H9 (cell line): ENCODE measurements at regions not wholly inside any gene's neighbourhood (a gene's known extent, or its start where the extent isn't known, plus 50 kb on each side); places are given as distances from the start of the nearest gene placed in this dataset.

Experiments
- DNase-seq: peaks from one replicate; pipeline ENCODE4 v3.0.0-alpha.2; 2017
- H2AFZ ChIP-seq: one replicate; pipeline ENCODE4 v1.6.1; 2013; ENCODE audit warnings: mild to moderate bottlenecking, low read length, control low read depth, moderate library complexity
- H2AK5ac ChIP-seq: 2 replicates; pipeline ENCODE4 v1.6.1; 2013; ENCODE audit warnings: low read length, control low read depth, mixed read lengths; ENCODE audit not compliant: insufficient read length
- H2BK120ac ChIP-seq: one replicate; pipeline ENCODE4 v1.6.1; 2013; ENCODE audit warnings: low read depth, mild to moderate bottlenecking, low read length, control low read depth, inconsistent platforms; ENCODE audit not compliant: poor library complexity, severe bottlenecking
- H2BK12ac ChIP-seq: 2 replicates; pipeline ENCODE4 v1.6.1; 2013; ENCODE audit warnings: low read length, control low read depth, mixed read lengths, low read depth; ENCODE audit not compliant: insufficient read length
- H2BK15ac ChIP-seq: 2 replicates; pipeline ENCODE4 v1.6.1; 2013; ENCODE audit warnings: low read depth, low read length, control low read depth
- H2BK20ac ChIP-seq: one replicate; pipeline ENCODE4 v1.6.1; 2013; ENCODE audit warnings: low read depth, mild to moderate bottlenecking, low read length, control low read depth, inconsistent platforms; ENCODE audit not compliant: poor library complexity, severe bottlenecking
- H2BK5ac ChIP-seq: 2 replicates; pipeline ENCODE4 v1.6.1; 2013; ENCODE audit warnings: low read length, control low read depth, mixed read lengths; ENCODE audit not compliant: insufficient read length
- H3K14ac ChIP-seq: 2 replicates; pipeline ENCODE4 v1.6.1; 2013; ENCODE audit warnings: low read length, control low read depth; ENCODE audit not compliant: insufficient read depth
- H3K18ac ChIP-seq: 2 replicates; pipeline ENCODE4 v1.6.1; 2013; ENCODE audit warnings: low read depth, mild to moderate bottlenecking, mixed read lengths, low read length, control low read depth; ENCODE audit not compliant: insufficient read length
- H3K23ac ChIP-seq: 2 replicates; pipeline ENCODE4 v1.6.1; 2013; ENCODE audit warnings: low read length, control low read depth, mixed read lengths, low read depth; ENCODE audit not compliant: insufficient read length
- H3K23me2 ChIP-seq: 2 replicates; pipeline ENCODE4 v1.6.1; 2013; ENCODE audit warnings: low read depth, mild to moderate bottlenecking, mixed read lengths, low read length, control low read depth; ENCODE audit not compliant: insufficient read length, poor library complexity, severe bottlenecking
- H3K27ac ChIP-seq: 2 replicates; pipeline ENCODE4 v1.5.1; 2013; ENCODE audit warnings: low read length, control low read depth, mixed read lengths, low read depth; ENCODE audit not compliant: insufficient read length
- H3K27me3 ChIP-seq: 2 replicates; pipeline ENCODE4 v1.6.1; 2013; ENCODE audit warnings: low read length, control low read depth, inconsistent platforms; ENCODE audit not compliant: insufficient read depth
- H3K4ac ChIP-seq: 2 replicates; pipeline ENCODE4 v1.6.1; 2013; ENCODE audit warnings: low read depth, mild to moderate bottlenecking, control low read depth, inconsistent platforms, low read length, moderate library complexity
- H3K4me1 ChIP-seq: 2 replicates; pipeline ENCODE4 v1.6.1; 2013; ENCODE audit warnings: low read length, control low read depth, inconsistent platforms; ENCODE audit not compliant: insufficient read depth
- H3K4me2 ChIP-seq: 2 replicates; pipeline ENCODE4 v1.6.1; 2013; ENCODE audit warnings: low read length, control low read depth, mixed read lengths; ENCODE audit not compliant: insufficient read length, insufficient read depth
- H3K56ac ChIP-seq: 2 replicates; pipeline ENCODE4 v1.6.1; 2013; ENCODE audit warnings: low read depth, mild to moderate bottlenecking, mixed read lengths, low read length, control low read depth; ENCODE audit not compliant: insufficient read length
- H3K79me1 ChIP-seq: 2 replicates; pipeline ENCODE4 v1.6.1; 2013; ENCODE audit warnings: low read depth, mild to moderate bottlenecking, moderate library complexity, low read length, control low read depth, inconsistent platforms; ENCODE audit not compliant: insufficient read depth, poor library complexity, severe bottlenecking
- H3K79me2 ChIP-seq: 2 replicates; pipeline ENCODE4 v1.6.1; 2013; ENCODE audit warnings: low read length, control low read depth, inconsistent platforms; ENCODE audit not compliant: insufficient read depth
- H3K9ac ChIP-seq: 2 replicates; pipeline ENCODE4 v1.6.1; 2013; ENCODE audit warnings: low read length, control low read depth, mixed read lengths; ENCODE audit not compliant: insufficient read length; ENCODE audit errors: extremely low read depth
- H3K9me3 ChIP-seq: one replicate; pipeline ENCODE4 v1.6.1; 2013; ENCODE audit warnings: low read depth, low read length, inconsistent platforms; ENCODE audit not compliant: control insufficient read depth
- H3T11ph ChIP-seq: one replicate; pipeline ENCODE4 v1.6.1; 2013; ENCODE audit warnings: mild to moderate bottlenecking, low read length, control low read depth, inconsistent platforms
- H4K20me1 ChIP-seq: one replicate; pipeline ENCODE4 v1.6.1; 2013; ENCODE audit not compliant: control insufficient read depth, insufficient read length, insufficient read depth
- H4K5ac ChIP-seq: 2 replicates; pipeline ENCODE4 v1.6.1; 2013; ENCODE audit warnings: low read depth, mild to moderate bottlenecking, mixed read lengths, low read length, control low read depth; ENCODE audit not compliant: insufficient read length
- H4K8ac ChIP-seq: replicated peaks from 2 replicates; pipeline ENCODE4 v1.6.1; 2013; ENCODE audit warnings: low read length, control low read depth, mixed read lengths, low read depth; ENCODE audit not compliant: insufficient read length
- H4K91ac ChIP-seq: 2 replicates; pipeline ENCODE4 v1.6.1; 2013; ENCODE audit warnings: low read depth, mild to moderate bottlenecking, moderate library complexity, mixed read lengths, low read length, control low read depth; ENCODE audit not compliant: insufficient read length
- H3K27ac Mint-ChIP-seq, 3 experiments: 2 replicates in 2 of 3; 3 replicates in 1 of 3; pipeline ENCODE4 v1.8.0; 2020 to 2021; ENCODE audit warnings: mixed read lengths in 3 of 3, mild to moderate bottlenecking in 1 of 3, moderate library complexity in 1 of 3
- H3K27me3 Mint-ChIP-seq: 2 replicates; pipeline ENCODE4 v1.8.0; 2021; ENCODE audit warnings: low read depth, mild to moderate bottlenecking, moderate library complexity, mixed read lengths
- H3K36me3 Mint-ChIP-seq, 3 experiments: 2 replicates in 2 of 3; 3 replicates in 1 of 3; pipeline ENCODE4 v1.8.0; 2020 to 2021; ENCODE audit warnings: low read depth in 3 of 3, mixed read lengths in 3 of 3; ENCODE audit not compliant: insufficient read depth in 1 of 3
- H3K4me1 Mint-ChIP-seq, 2 experiments: 2 replicates each; pipeline ENCODE4 v1.8.0; 2020; ENCODE audit warnings: mixed read lengths in 2 of 2
- H3K4me3 Mint-ChIP-seq, 2 experiments: 2 replicates in 1 of 2; 3 replicates in 1 of 2; pipeline ENCODE4 v1.8.0; 2020 to 2021; ENCODE audit warnings: mild to moderate bottlenecking in 2 of 2, mixed read lengths in 2 of 2, moderate library complexity in 1 of 2
- H3K9me3 Mint-ChIP-seq, 2 experiments: 2 replicates in 1 of 2; 3 replicates in 1 of 2; pipeline ENCODE4 v1.8.0; 2020; ENCODE audit warnings: mild to moderate bottlenecking in 2 of 2, mixed read lengths in 2 of 2, moderate library complexity in 1 of 2
- CTCF ChIP-seq: fragments of 200-600 bp; sonication (generic); conservative IDR thresholded peaks from 3 replicates; pipeline ENCODE4 v1.8.0; 2021; ENCODE audit warnings: antibody characterized with exemption, mild to moderate bottlenecking
- WGBS: extraction: QIAGEN DNeasy Blood & Tissue Kit; methylation state at CpG from one replicate; pipeline ENCODE4 v1.1.7; 2013; ENCODE audit warnings: missing lambda C conversion rate, low lambda C conversion rate, mixed read lengths; ENCODE audit not compliant: insufficient read length; ENCODE audit errors: extremely low coverage; 5-methylcytosine and 5-hydroxymethylcytosine counted together

GRCh38 chr2:198917926-198918720 is 539.6 kb downstream of the SATB2 start:
- Mint-ChIP-seq H3K27me3 (no peaks in the 10 kb centered on the region), H3K36me3 (peaks cover 0 to 4% (median 2%) of the 10 kb centered on the region in 3 experiments; a peak in 2 of 7 replicates), H3K4me1 (no peaks in the 10 kb centered on the region), H3K9me3 (peaks cover 0 to 8% of the 10 kb centered on the region in 2 experiments; a peak in 1 of 5 replicates), H3K27ac (no peak overlapping the region; a peak in 1 of 7 replicates), H3K4me3 (no peak overlapping the region)
- H2BK12ac ChIP-seq, result no peak overlapping the region
- WGBS, result no CpG with 5 or more reads among the region's 3 CpGs
- no peak overlapping the region for H4K8ac ChIP-seq
- H3K27ac ChIP-seq, result no peak overlapping the region
- H3K4me2 ChIP-seq, result no peak overlapping the region
- H3K4ac ChIP-seq, result no peak overlapping the region
- H3K27me3 ChIP-seq, result no peaks in the 10 kb centered on the region
- H3K18ac ChIP-seq, result no peak overlapping the region
- no peak overlapping the region for H4K91ac ChIP-seq
- no peaks in the 10 kb centered on the region for H4K20me1 ChIP-seq
- H2AK5ac ChIP-seq, result no peak overlapping the region
- H3K4me1 ChIP-seq, result no peaks in the 10 kb centered on the region
- no peak overlapping the region for H3K14ac ChIP-seq
- H3K23ac ChIP-seq, result no peak overlapping the region
- H3T11ph ChIP-seq, result no peak overlapping the region
- H2BK120ac ChIP-seq, result no peak overlapping the region
- H3K23me2 ChIP-seq, result no peaks in the 10 kb centered on the region
- no peak for DNase-seq
- H2BK5ac ChIP-seq, result no peak overlapping the region
- H3K79me1 ChIP-seq, result no peaks in the 10 kb centered on the region
- no peak for TF ChIP-seq CTCF
- no peaks in the 10 kb centered on the region for H3K79me2 ChIP-seq
- H2AFZ ChIP-seq, result no peak overlapping the region
- no peak overlapping the region for H2BK20ac ChIP-seq
- no peak overlapping the region for H2BK15ac ChIP-seq
- H3K9ac ChIP-seq, result no peak overlapping the region
- H3K56ac ChIP-seq, result no peak overlapping the region
- no peak overlapping the region for H4K5ac ChIP-seq
- H3K9me3 ChIP-seq, result no peaks in the 10 kb centered on the region
